ENCODE measurements at regions not wholly inside any gene's neighbourhood (a gene's known extent, or its start where the extent isn't known, plus 50 kb on each side); places are given as distances from the start of the nearest gene placed in this dataset.
"Not testable (repeated sequence)": the region's sequence is repeated elsewhere in the genome, so short reads cannot be mapped to it uniquely, and the experiment has no call there.

DNA sequence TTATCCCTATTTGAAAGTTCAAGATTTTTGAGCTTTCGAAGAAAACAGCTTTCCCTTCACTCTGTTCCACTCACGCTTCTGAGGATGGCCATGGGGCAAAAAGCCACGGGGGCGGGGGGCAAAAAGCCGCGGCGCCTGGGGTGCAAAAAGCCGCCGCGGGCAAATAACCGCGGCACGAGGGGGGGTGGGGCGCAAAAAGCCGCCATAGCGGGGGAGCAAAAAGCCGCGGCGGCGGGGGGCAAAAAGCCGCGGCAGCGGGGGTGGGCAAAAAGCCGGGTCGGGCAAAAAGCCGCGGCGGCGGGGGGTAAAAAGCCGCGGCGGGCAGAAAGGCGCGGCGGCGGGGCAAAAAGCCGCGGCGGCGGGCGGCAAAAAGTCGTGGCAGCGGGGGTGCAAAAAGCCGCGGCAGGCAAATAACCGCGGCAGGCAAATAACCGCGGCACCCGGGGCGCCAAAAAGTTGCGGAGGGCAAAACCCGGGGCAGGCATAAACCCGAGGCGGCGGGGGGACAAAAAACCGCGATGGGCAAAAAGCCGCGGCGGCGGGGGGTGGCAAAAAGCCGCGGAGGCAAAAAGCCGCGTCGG is 512.2 kb downstream of the FOXD4L5 start:
- TF ChIP-seq, protein P1, sequence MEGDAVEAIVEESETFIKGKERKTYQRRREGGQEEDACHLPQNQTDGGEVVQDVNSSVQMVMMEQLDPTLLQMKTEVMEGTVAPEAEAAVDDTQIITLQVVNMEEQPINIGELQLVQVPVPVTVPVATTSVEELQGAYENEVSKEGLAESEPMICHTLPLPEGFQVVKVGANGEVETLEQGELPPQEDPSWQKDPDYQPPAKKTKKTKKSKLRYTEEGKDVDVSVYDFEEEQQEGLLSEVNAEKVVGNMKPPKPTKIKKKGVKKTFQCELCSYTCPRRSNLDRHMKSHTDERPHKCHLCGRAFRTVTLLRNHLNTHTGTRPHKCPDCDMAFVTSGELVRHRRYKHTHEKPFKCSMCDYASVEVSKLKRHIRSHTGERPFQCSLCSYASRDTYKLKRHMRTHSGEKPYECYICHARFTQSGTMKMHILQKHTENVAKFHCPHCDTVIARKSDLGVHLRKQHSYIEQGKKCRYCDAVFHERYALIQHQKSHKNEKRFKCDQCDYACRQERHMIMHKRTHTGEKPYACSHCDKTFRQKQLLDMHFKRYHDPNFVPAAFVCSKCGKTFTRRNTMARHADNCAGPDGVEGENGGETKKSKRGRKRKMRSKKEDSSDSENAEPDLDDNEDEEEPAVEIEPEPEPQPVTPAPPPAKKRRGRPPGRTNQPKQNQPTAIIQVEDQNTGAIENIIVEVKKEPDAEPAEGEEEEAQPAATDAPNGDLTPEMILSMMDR (conservative IDR thresholded peaks at IDR 0.05; ENCODE audit: low read length): not testable (repeated sequence)
- TF ChIP-seq EZH2phosphoT487 (IDR thresholded peaks at IDR 0.05; ENCODE audit: borderline replicate concordance, low read depth, low read length): not testable (repeated sequence)

All from OCI-LY7 (cell line).